CD4-positive, alpha-beta T cell treated with Interferon alpha-2 for 1 hour (primary cell): ENCODE measurements at regions not wholly inside any gene's neighbourhood (a gene's known extent, or its start where the extent isn't known, plus 50 kb on each side); places are given as distances from the start of the nearest gene placed in this dataset.
"Not testable (repeated sequence)": the region's sequence is repeated elsewhere in the genome, so short reads cannot be mapped to it uniquely, and the experiment has no call there.

Source experiments
- DNase-seq, 2 donors: peaks; one replicate each; pipeline ENCODE4 v3.0.0-alpha.2; 2020 to 2022

- no peak for DNase-seq
These were observed 939.5 kb downstream of the EPHA7 start for GRCh38 chr6:92479831-92480230.

GRCh38 chr6:92473056-92473455, 946.3 kb downstream of the EPHA7 start:
- no peak for DNase-seq

- DNase-seq = no peak
These were observed 950.1 kb downstream of the EPHA7 start for GRCh38 chr6:92469186-92469828.

GRCh38 chr6:92468066-92468465, 951.3 kb downstream of the EPHA7 start:
- no peak for DNase-seq

GRCh38 chr6:92460133-92460532, 959.2 kb downstream of the EPHA7 start:
- no peak for DNase-seq

GRCh38 chr6:92459606-92460005, 959.8 kb downstream of the EPHA7 start:
- DNase-seq = no peak

GRCh38 chr6:92446052-92446451, 973.3 kb downstream of the EPHA7 start:
- no peak for DNase-seq

- no peak for DNase-seq
These were observed 985.4 kb downstream of the EPHA7 start for GRCh38 chr6:92433911-92434310.

- DNase-seq = no peak
These were observed 987.9 kb downstream of the EPHA7 start for GRCh38 chr6:92431502-92431901.

- no peak for DNase-seq
These were observed 990.9 kb downstream of the EPHA7 start for GRCh38 chr6:92428448-92428847.

- no peak for DNase-seq
These were observed 991.9 kb downstream of the EPHA7 start for GRCh38 chr6:92427453-92427852.

GRCh38 chr6:92415656-92416055, 1003.7 kb downstream of the EPHA7 start:
- DNase-seq = no peak

- DNase-seq = no peak
These were observed 1011.0 kb downstream of the EPHA7 start for GRCh38 chr6:92408350-92408749.

- DNase-seq = no peak
These were observed 1015.1 kb downstream of the EPHA7 start for GRCh38 chr6:92404281-92404680.

- no peak for DNase-seq
These were observed 1019.4 kb downstream of the EPHA7 start for GRCh38 chr6:92399911-92400310.

GRCh38 chr6:92388706-92389105, 1030.7 kb downstream of the EPHA7 start:
- DNase-seq = not testable (repeated sequence)

- no peak for DNase-seq
These were observed 1038.4 kb downstream of the EPHA7 start for GRCh38 chr6:92380803-92381601.

GRCh38 chr6:92377137-92377536, 1042.2 kb downstream of the EPHA7 start:
- DNase-seq = no peak

- no peak for DNase-seq
These were observed 1042.7 kb downstream of the EPHA7 start for GRCh38 chr6:92376691-92377090.

- no peak for DNase-seq
These were observed 1047.8 kb downstream of the EPHA7 start for GRCh38 chr6:92371211-92372208.

GRCh38 chr6:92369309-92369708, 1050.0 kb downstream of the EPHA7 start:
- no peak for DNase-seq

GRCh38 chr6:92364948-92365541, 1054.3 kb downstream of the EPHA7 start:
- no peak for DNase-seq

- DNase-seq = no peak
These were observed 1056.2 kb downstream of the EPHA7 start for GRCh38 chr6:92363111-92363510.
